H9 (cell line): ENCODE measurements at regions not wholly inside any gene's neighbourhood (a gene's known extent, or its start where the extent isn't known, plus 50 kb on each side); places are given as distances from the start of the nearest gene placed in this dataset.

Source experiments
- DNase-seq: peaks from one replicate; pipeline ENCODE4 v3.0.0-alpha.2; 2017
- H2AFZ ChIP-seq: one replicate; pipeline ENCODE4 v1.6.1; 2013; ENCODE audit warnings: mild to moderate bottlenecking, low read length, control low read depth, moderate library complexity
- H2AK5ac ChIP-seq: 2 replicates; pipeline ENCODE4 v1.6.1; 2013; ENCODE audit warnings: low read length, control low read depth, mixed read lengths; ENCODE audit not compliant: insufficient read length
- H2BK120ac ChIP-seq: one replicate; pipeline ENCODE4 v1.6.1; 2013; ENCODE audit warnings: low read depth, mild to moderate bottlenecking, low read length, control low read depth, inconsistent platforms; ENCODE audit not compliant: poor library complexity, severe bottlenecking
- H2BK12ac ChIP-seq: 2 replicates; pipeline ENCODE4 v1.6.1; 2013; ENCODE audit warnings: low read length, control low read depth, mixed read lengths, low read depth; ENCODE audit not compliant: insufficient read length
- H2BK15ac ChIP-seq: 2 replicates; pipeline ENCODE4 v1.6.1; 2013; ENCODE audit warnings: low read depth, low read length, control low read depth
- H2BK20ac ChIP-seq: one replicate; pipeline ENCODE4 v1.6.1; 2013; ENCODE audit warnings: low read depth, mild to moderate bottlenecking, low read length, control low read depth, inconsistent platforms; ENCODE audit not compliant: poor library complexity, severe bottlenecking
- H2BK5ac ChIP-seq: 2 replicates; pipeline ENCODE4 v1.6.1; 2013; ENCODE audit warnings: low read length, control low read depth, mixed read lengths; ENCODE audit not compliant: insufficient read length
- H3K14ac ChIP-seq: 2 replicates; pipeline ENCODE4 v1.6.1; 2013; ENCODE audit warnings: low read length, control low read depth; ENCODE audit not compliant: insufficient read depth
- H3K18ac ChIP-seq: 2 replicates; pipeline ENCODE4 v1.6.1; 2013; ENCODE audit warnings: low read depth, mild to moderate bottlenecking, mixed read lengths, low read length, control low read depth; ENCODE audit not compliant: insufficient read length
- H3K23ac ChIP-seq: 2 replicates; pipeline ENCODE4 v1.6.1; 2013; ENCODE audit warnings: low read length, control low read depth, mixed read lengths, low read depth; ENCODE audit not compliant: insufficient read length
- H3K23me2 ChIP-seq: 2 replicates; pipeline ENCODE4 v1.6.1; 2013; ENCODE audit warnings: low read depth, mild to moderate bottlenecking, mixed read lengths, low read length, control low read depth; ENCODE audit not compliant: insufficient read length, poor library complexity, severe bottlenecking
- H3K27ac ChIP-seq: 2 replicates; pipeline ENCODE4 v1.5.1; 2013; ENCODE audit warnings: low read length, control low read depth, mixed read lengths, low read depth; ENCODE audit not compliant: insufficient read length
- H3K27me3 ChIP-seq: 2 replicates; pipeline ENCODE4 v1.6.1; 2013; ENCODE audit warnings: low read length, control low read depth, inconsistent platforms; ENCODE audit not compliant: insufficient read depth
- H3K4ac ChIP-seq: 2 replicates; pipeline ENCODE4 v1.6.1; 2013; ENCODE audit warnings: low read depth, mild to moderate bottlenecking, control low read depth, inconsistent platforms, low read length, moderate library complexity
- H3K4me1 ChIP-seq: 2 replicates; pipeline ENCODE4 v1.6.1; 2013; ENCODE audit warnings: low read length, control low read depth, inconsistent platforms; ENCODE audit not compliant: insufficient read depth
- H3K4me2 ChIP-seq: 2 replicates; pipeline ENCODE4 v1.6.1; 2013; ENCODE audit warnings: low read length, control low read depth, mixed read lengths; ENCODE audit not compliant: insufficient read length, insufficient read depth
- H3K56ac ChIP-seq: 2 replicates; pipeline ENCODE4 v1.6.1; 2013; ENCODE audit warnings: low read depth, mild to moderate bottlenecking, mixed read lengths, low read length, control low read depth; ENCODE audit not compliant: insufficient read length
- H3K79me1 ChIP-seq: 2 replicates; pipeline ENCODE4 v1.6.1; 2013; ENCODE audit warnings: low read depth, mild to moderate bottlenecking, moderate library complexity, low read length, control low read depth, inconsistent platforms; ENCODE audit not compliant: insufficient read depth, poor library complexity, severe bottlenecking
- H3K79me2 ChIP-seq: 2 replicates; pipeline ENCODE4 v1.6.1; 2013; ENCODE audit warnings: low read length, control low read depth, inconsistent platforms; ENCODE audit not compliant: insufficient read depth
- H3K9ac ChIP-seq: 2 replicates; pipeline ENCODE4 v1.6.1; 2013; ENCODE audit warnings: low read length, control low read depth, mixed read lengths; ENCODE audit not compliant: insufficient read length; ENCODE audit errors: extremely low read depth
- H3K9me3 ChIP-seq: one replicate; pipeline ENCODE4 v1.6.1; 2013; ENCODE audit warnings: low read depth, low read length, inconsistent platforms; ENCODE audit not compliant: control insufficient read depth
- H3T11ph ChIP-seq: one replicate; pipeline ENCODE4 v1.6.1; 2013; ENCODE audit warnings: mild to moderate bottlenecking, low read length, control low read depth, inconsistent platforms
- H4K20me1 ChIP-seq: one replicate; pipeline ENCODE4 v1.6.1; 2013; ENCODE audit not compliant: control insufficient read depth, insufficient read length, insufficient read depth
- H4K5ac ChIP-seq: 2 replicates; pipeline ENCODE4 v1.6.1; 2013; ENCODE audit warnings: low read depth, mild to moderate bottlenecking, mixed read lengths, low read length, control low read depth; ENCODE audit not compliant: insufficient read length
- H4K8ac ChIP-seq: replicated peaks from 2 replicates; pipeline ENCODE4 v1.6.1; 2013; ENCODE audit warnings: low read length, control low read depth, mixed read lengths, low read depth; ENCODE audit not compliant: insufficient read length
- H4K91ac ChIP-seq: 2 replicates; pipeline ENCODE4 v1.6.1; 2013; ENCODE audit warnings: low read depth, mild to moderate bottlenecking, moderate library complexity, mixed read lengths, low read length, control low read depth; ENCODE audit not compliant: insufficient read length
- H3K27ac Mint-ChIP-seq, 3 experiments: 2 replicates in 2 of 3; 3 replicates in 1 of 3; pipeline ENCODE4 v1.8.0; 2020 to 2021; ENCODE audit warnings: mixed read lengths in 3 of 3, mild to moderate bottlenecking in 1 of 3, moderate library complexity in 1 of 3
- H3K27me3 Mint-ChIP-seq: 2 replicates; pipeline ENCODE4 v1.8.0; 2021; ENCODE audit warnings: low read depth, mild to moderate bottlenecking, moderate library complexity, mixed read lengths
- H3K36me3 Mint-ChIP-seq, 3 experiments: 2 replicates in 2 of 3; 3 replicates in 1 of 3; pipeline ENCODE4 v1.8.0; 2020 to 2021; ENCODE audit warnings: low read depth in 3 of 3, mixed read lengths in 3 of 3; ENCODE audit not compliant: insufficient read depth in 1 of 3
- H3K4me1 Mint-ChIP-seq, 2 experiments: 2 replicates each; pipeline ENCODE4 v1.8.0; 2020; ENCODE audit warnings: mixed read lengths in 2 of 2
- H3K4me3 Mint-ChIP-seq, 2 experiments: 2 replicates in 1 of 2; 3 replicates in 1 of 2; pipeline ENCODE4 v1.8.0; 2020 to 2021; ENCODE audit warnings: mild to moderate bottlenecking in 2 of 2, mixed read lengths in 2 of 2, moderate library complexity in 1 of 2
- H3K9me3 Mint-ChIP-seq, 2 experiments: 2 replicates in 1 of 2; 3 replicates in 1 of 2; pipeline ENCODE4 v1.8.0; 2020; ENCODE audit warnings: mild to moderate bottlenecking in 2 of 2, mixed read lengths in 2 of 2, moderate library complexity in 1 of 2
- CTCF ChIP-seq: fragments of 200-600 bp; sonication (generic); conservative IDR thresholded peaks from 3 replicates; pipeline ENCODE4 v1.8.0; 2021; ENCODE audit warnings: antibody characterized with exemption, mild to moderate bottlenecking
- WGBS: extraction: QIAGEN DNeasy Blood & Tissue Kit; methylation state at CpG from one replicate; pipeline ENCODE4 v1.1.7; 2013; ENCODE audit warnings: missing lambda C conversion rate, low lambda C conversion rate, mixed read lengths; ENCODE audit not compliant: insufficient read length; ENCODE audit errors: extremely low coverage; 5-methylcytosine and 5-hydroxymethylcytosine counted together

- no peaks in the 10 kb centered on the region for H3K79me1 ChIP-seq
- H3K4me3 Mint-ChIP-seq, result no peak overlapping the region
- H3K4me1 ChIP-seq, result no peaks in the 10 kb centered on the region
- H3K27me3 Mint-ChIP-seq, result no peaks in the 10 kb centered on the region; the same call in 1 of the 2 replicates
- H3K23ac ChIP-seq, result no peak overlapping the region
- H2BK5ac ChIP-seq, result no peak overlapping the region
- no peaks in the 10 kb centered on the region for H3K36me3 Mint-ChIP-seq
- no peaks in the 10 kb centered on the region for H3K79me2 ChIP-seq
- H3K4me2 ChIP-seq, result no peak overlapping the region
- H3K18ac ChIP-seq, result no peak overlapping the region
- H2BK120ac ChIP-seq, result no peak overlapping the region
- H2BK20ac ChIP-seq, result no peak overlapping the region
- no peak overlapping the region for H3K9ac ChIP-seq
- no CpG with 5 or more reads among the region's 3 CpGs for WGBS
- H3T11ph ChIP-seq, result no peak overlapping the region
- H3K4me1 Mint-ChIP-seq, result peaks cover 0 to 3% of the 10 kb centered on the region in 2 experiments; a peak in 1 of 4 replicates
- H2AK5ac ChIP-seq, result no peak overlapping the region
- DNase-seq, result no peak
- no peak overlapping the region for H4K91ac ChIP-seq
- H3K9me3 Mint-ChIP-seq, result no peaks in the 10 kb centered on the region; a peak in 1 of 5 replicates
- no peaks in the 10 kb centered on the region for H4K20me1 ChIP-seq
- no peak for TF ChIP-seq CTCF
- no peaks in the 10 kb centered on the region for H3K23me2 ChIP-seq
- no peaks in the 10 kb centered on the region for H3K9me3 ChIP-seq
- no peak overlapping the region for H3K14ac ChIP-seq
- H3K4ac ChIP-seq, result no peak overlapping the region
- no peak overlapping the region for H4K8ac ChIP-seq
- H2BK12ac ChIP-seq, result no peak overlapping the region
- H3K27me3 ChIP-seq, result no peaks in the 10 kb centered on the region
- no peak overlapping the region for H3K27ac Mint-ChIP-seq
- no peak overlapping the region for H2AFZ ChIP-seq
- H4K5ac ChIP-seq, result no peak overlapping the region
- no peak overlapping the region for H3K56ac ChIP-seq
- H2BK15ac ChIP-seq, result no peak overlapping the region
- H3K27ac ChIP-seq, result no peak overlapping the region
Observed at GRCh38 chr6:74073999-74074398, 378.0 kb downstream of the CD109 start.
